ENCODE measurements at regions not wholly inside any gene's neighbourhood (a gene's known extent, or its start where the extent isn't known, plus 50 kb on each side); places are given as distances from the start of the nearest gene placed in this dataset.

DNA sequence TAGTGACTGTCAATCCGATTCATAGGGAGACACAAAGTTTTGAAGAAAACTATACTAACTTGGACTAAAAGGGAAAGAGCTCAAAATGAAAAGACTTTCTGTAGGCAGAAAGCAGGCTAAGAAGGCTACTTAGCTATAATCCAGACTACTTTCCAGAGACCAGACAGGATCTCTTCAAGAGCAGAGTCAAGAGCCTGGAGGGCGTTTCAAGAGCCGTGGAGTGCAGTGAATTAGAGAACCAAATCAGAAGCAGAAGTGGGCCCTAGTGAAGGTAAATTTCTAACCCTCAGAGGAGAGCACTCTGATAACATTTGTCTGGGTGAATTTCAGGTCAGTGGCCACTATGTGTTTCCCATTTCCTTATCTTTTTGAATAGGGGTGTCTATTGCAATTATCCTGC, 76.4 kb downstream of the CGGBP1 start:
- TF ChIP-seq CCNT2 (IDR thresholded peaks at IDR 0.05; ENCODE audit: borderline replicate concordance, extremely low read depth, insufficient read length, low read depth, low read length) = no peak
- TF ChIP-seq SFPQ (IDR thresholded peaks at IDR 0.05; ENCODE audit: low read depth, low read length) = no peak
- TF ChIP-seq KHSRP (IDR thresholded peaks at IDR 0.05) = no peak
- TF ChIP-seq ESRRB (CRISPR knock-in tag; IDR thresholded peaks at IDR 0.05; ENCODE audit: borderline replicate concordance) = no peak
- ChIA-PET CTCF (ENCODE audit: low intra/inter-chr PET ratio) (no interaction called here), POLR2A (interaction anchor here (0.6 to 0.8 kb wide), 2 partner anchors 9 to 200 kb away, joined by 3 read pairs; no protein-coding TSS in a partner anchor)
- Histone ChIP-seq H3K4me1 (replicated peaks in 1 of 2; ENCODE audit: control insufficient read depth in 2 of 2, insufficient read depth in 2 of 2, low read length in 2 of 2) (no peaks in the 10 kb centered on the region), H3K27me3 (ENCODE audit: control insufficient read depth in 2 of 2, insufficient read depth in 2 of 2, low read length in 2 of 2) (no peaks in the 10 kb centered on the region), H3K79me2 (ENCODE audit: control insufficient read depth, insufficient read depth, low read length) (no peaks in the 10 kb centered on the region), H3K4me3 (no peak overlapping the region), H3K4me2 (ENCODE audit: insufficient read depth, low read length) (no peak overlapping the region), H4K20me1 (replicated peaks; ENCODE audit: control insufficient read depth, insufficient read depth, low read length) (no peaks in the 10 kb centered on the region), H3K9me3 (replicated peaks; ENCODE audit: control insufficient read depth, insufficient read depth, low read depth, low read length) (no peaks in the 10 kb centered on the region; the same call in 1 of the 2 replicates), H3K36me3 (ENCODE audit: control insufficient read depth, insufficient read depth, low read length) (no peaks in the 10 kb centered on the region), H3K9me1 (ENCODE audit: control insufficient read depth, insufficient read depth, low read length) (no peaks in the 10 kb centered on the region), H3K27ac (ENCODE audit: extremely low read depth, low read depth, low read length) (no peak overlapping the region), H3K9ac (ENCODE audit: insufficient read depth in 1 of 2, low read depth in 2 of 2, low read length in 2 of 2) (no peak overlapping the region), H2AFZ (ENCODE audit: low read depth, low read length) (no peak overlapping the region)
- in situ Hi-C loops (cut with MboI) (no loop called here), intact Hi-C loops (cut with micrococcal nuclease) (no loop called here)
- no peak for ATAC-seq
- DNase-seq (ENCODE audit: extremely low read depth in 1 of 4, low spot score in 3 of 4) = no peak
- BruUV-seq (replicated peaks) = no TSS peak
- no peak for FAIRE-seq
- WGBS (ENCODE audit: insufficient coverage, low coverage, missing lambda C conversion rate) = 100% methylated on average over 1 of the region's 3 CpGs
